A549 (cell line): ENCODE measurements at regions not wholly inside any gene's neighbourhood (a gene's known extent, or its start where the extent isn't known, plus 50 kb on each side); places are given as distances from the start of the nearest gene placed in this dataset.
A peak's percentile ranks its signal among the peaks of the same experiment; 100 is the strongest.

ENCODE experiments used
- ATAC-seq, 2 experiments: fragments of 200-7000 bp in 1 of 2; fragments of >200 bp in 1 of 2; cut with Nextera tagmentation in 1 of 2; cut with Tn5 transposase in 1 of 2; 3 replicates each; pipeline versions ENCODE4 v1.8.0 to v1.9.1; 2018 to 2020; ENCODE audit warnings: mild to moderate bottlenecking in 1 of 2, moderate library complexity in 1 of 2
- CTCF ChIA-PET: fragments of 300-600 bp; sonication (Branson Sonifier 250); formaldehyde crosslinking; extraction: SDS; loops from one replicate; lab custom pipeline; 2021; ENCODE audit warnings: antibody characterized with exemption, inconsistent platforms; lab: Yijun Ruan, JAX
- POLR2A ChIA-PET: fragments of 350-600 bp; formaldehyde crosslinking; extraction: SDS; loops from one replicate; lab custom pipeline; 2021; ENCODE audit warnings: antibody characterized with exemption, inconsistent platforms; lab: Yijun Ruan, JAX
- DNase-seq, 2 experiments: peaks; one replicate each; pipeline versions ENCODE4 v3.0.0 to v3.0.0-alpha.2; 2011 to 2016; ENCODE audit warnings: low read depth in 1 of 2, low spot score in 1 of 2
- FAIRE-seq: peaks from 2 replicates; lab custom pipeline; 2011; peaks lifted over from hg19 to GRCh38; lab: Jason Lieb, UNC
- H3K27ac ChIP-seq, 2 experiments: fragments of >200 bp; sonication (Bioruptor Twin); formaldehyde crosslinking; 3 replicates each; pipeline ENCODE4 v1.5.1; 2016 to 2017
- H3K4me1 ChIP-seq: fragments of >200 bp; sonication (Bioruptor Twin); formaldehyde crosslinking; 3 replicates; pipeline ENCODE4 v1.6.1; 2016
- H3K4me2 ChIP-seq: fragments of >200 bp; sonication (Bioruptor Twin); formaldehyde crosslinking; 3 replicates; pipeline ENCODE4 v1.6.1; 2016
- H3K4me3 ChIP-seq: fragments of >200 bp; sonication (Bioruptor Twin); formaldehyde crosslinking; 3 replicates; pipeline ENCODE4 v1.5.1; 2016
- H3K9me3 ChIP-seq: fragments of >200 bp; sonication (Bioruptor Twin); formaldehyde crosslinking; 3 replicates; pipeline ENCODE4 v1.6.1; 2016
- EP300 ChIP-seq, 2 experiments: fragments of >200 bp; sonication (Bioruptor Twin); formaldehyde crosslinking; IDR thresholded peaks; 2 replicates in 1 of 2; 3 replicates in 1 of 2; pipeline ENCODE4 v1.6.1; 2016 to 2017
- FOSL2 ChIP-seq, 2 experiments: fragments of 450-650 bp in 1 of 2; fragments of >200 bp in 1 of 2; sonication (Bioruptor Twin) in 1 of 2; formaldehyde crosslinking; IDR thresholded peaks; 2 replicates each; pipeline versions ENCODE4 v1.5.0 to v1.6.1; 2016 to 2020; ENCODE audit warnings: mild to moderate bottlenecking in 1 of 2, moderate library complexity in 1 of 2
- FOXS1 ChIP-seq: fragments of 250-450 bp; sonication (Bioruptor Pico); IDR thresholded peaks from 2 replicates; pipeline ENCODE4 v1.5.0; 2020; ENCODE audit warnings: mild to moderate bottlenecking, moderate library complexity
- GATA3 ChIP-seq: IDR thresholded peaks from 2 replicates; pipeline ENCODE4 v1.6.1; 2012; ENCODE audit warnings: borderline replicate concordance
- HOXB13 ChIP-seq: fragments of 250-450 bp; sonication (Bioruptor Pico); IDR thresholded peaks from 2 replicates; pipeline ENCODE4 v1.5.0; 2020; ENCODE audit warnings: low read depth, mild to moderate bottlenecking, moderate library complexity
- KDM1A ChIP-seq: fragments of 200-600 bp; sonication (generic); IDR thresholded peaks from 2 replicates; pipeline ENCODE4 v1.6.1; 2016; ENCODE audit warnings: low read depth, mild to moderate bottlenecking
- MAFK ChIP-seq: fragments of 450-650 bp; IDR thresholded peaks from 2 replicates; pipeline ENCODE4 v1.6.1; 2014; ENCODE audit not compliant: partially characterized antibody
- MYC ChIP-seq: IDR thresholded peaks from 2 replicates; pipeline ENCODE4 v1.6.1; 2012; ENCODE audit warnings: mild to moderate bottlenecking, inconsistent platforms, low read length, improper control_type of control experiment, borderline replicate concordance
- POLR2A ChIP-seq: IDR thresholded peaks from 2 replicates; pipeline ENCODE4 v1.6.1; 2012; ENCODE audit warnings: mild to moderate bottlenecking, low read length
- RFX5 ChIP-seq: fragments of 450-650 bp; IDR thresholded peaks from 2 replicates; pipeline ENCODE4 v1.7.1; 2014; ENCODE audit warnings: antibody characterized with exemption, mild to moderate bottlenecking, moderate library complexity
- SREBF2 ChIP-seq: fragments of 450-650 bp; IDR thresholded peaks from 2 replicates; pipeline ENCODE4 v1.6.1; 2014; ENCODE audit warnings: mild to moderate bottlenecking, moderate library complexity
- TP53 ChIP-seq: fragments of 250-450 bp; sonication (Bioruptor Pico); IDR thresholded peaks from 2 replicates; pipeline ENCODE4 v1.5.0; 2021; ENCODE audit warnings: mild to moderate bottlenecking, moderate library complexity
- ZC3H11A ChIP-seq: fragments of 450-650 bp; IDR thresholded peaks from 2 replicates; pipeline ENCODE4 v1.6.1; 2014; ENCODE audit warnings: antibody characterized with exemption, mild to moderate bottlenecking
- WGBS: methylation state at CpG from one replicate; pipeline ENCODE4 v1.1.6; 2017; ENCODE audit errors: missing lambda C conversion rate; 5-methylcytosine and 5-hydroxymethylcytosine counted together
- TF ChIP-seq, protein P1 (sequence below): fragments of 150-350 bp; IDR thresholded peaks from 2 replicates; pipeline ENCODE4 v1.6.1; 2014; ENCODE audit warnings: low read depth, mild to moderate bottlenecking, low read length
- TF ChIP-seq, protein P2 (sequence below): fragments of 200-600 bp; sonication (generic); IDR thresholded peaks from 2 replicates; pipeline ENCODE4 v1.6.1; 2016; ENCODE audit warnings: antibody characterized with exemption, mild to moderate bottlenecking, moderate library complexity
- TF ChIP-seq, protein P3 (sequence below): IDR thresholded peaks from 2 replicates; pipeline ENCODE4 v1.6.1; 2012; ENCODE audit warnings: low read depth, borderline replicate concordance
- TF ChIP-seq, protein P4 (sequence below): fragments of >200 bp; sonication (Bioruptor Twin); formaldehyde crosslinking; IDR thresholded peaks from 3 replicates; pipeline ENCODE4 v1.6.1; 2016
- TF ChIP-seq, protein P5 (sequence below): fragments of 250-450 bp; sonication (Bioruptor Pico); IDR thresholded peaks from 2 replicates; pipeline ENCODE4 v1.5.0; 2020; ENCODE audit warnings: low read depth, mild to moderate bottlenecking, moderate library complexity

DNA sequence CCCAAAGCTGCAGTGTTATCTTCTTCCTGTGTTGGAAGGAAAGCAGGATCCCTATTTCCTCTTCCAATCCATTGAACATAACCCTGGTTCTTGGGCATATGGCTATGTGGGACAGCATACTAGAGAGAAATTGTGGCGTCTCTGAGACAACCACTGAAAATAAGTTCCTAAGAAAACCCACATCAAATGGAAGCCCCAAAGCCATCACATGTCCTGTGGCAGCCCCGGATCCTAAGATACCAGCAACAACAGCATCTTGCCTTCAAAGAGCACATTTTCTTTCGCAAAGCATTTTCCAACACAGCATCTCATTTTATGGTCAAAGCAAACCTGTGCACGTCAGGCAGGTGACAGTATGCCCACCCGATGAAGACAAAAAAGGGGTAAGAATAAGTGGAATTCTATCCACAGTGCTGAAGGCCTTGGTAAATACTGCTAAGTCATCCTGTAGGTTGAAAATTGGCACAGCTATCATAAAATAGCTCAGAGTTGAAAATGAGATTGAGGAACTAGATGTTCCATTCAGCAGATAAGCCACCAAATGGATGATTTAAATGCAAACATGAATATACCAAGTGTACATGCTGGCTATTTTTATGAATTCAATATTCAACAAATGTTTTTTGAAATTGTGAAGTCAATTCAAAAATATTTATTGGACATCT lies 232.2 kb downstream of the DLEU7 start:
- TF ChIP-seq SREBF2 (no peak), MAFK (peak; percentile 16)
- TF ChIP-seq, all 56 proteins: peak for 1
- WGBS: 88% methylated on average over 5 of the region's 5 CpGs
- Histone ChIP-seq H3K4me2 (no peak overlapping the region), H3K4me1 (no peaks in the 10 kb centered on the region), H3K27ac (no peak overlapping the region), H3K4me3 (no peak overlapping the region), H3K9me3 (no peaks in the 10 kb centered on the region)
- DNase-seq: no peak
- ChIA-PET CTCF (no interaction called here), POLR2A (no interaction called here)
- FAIRE-seq: no peak
- ATAC-seq: no peak

DNA sequence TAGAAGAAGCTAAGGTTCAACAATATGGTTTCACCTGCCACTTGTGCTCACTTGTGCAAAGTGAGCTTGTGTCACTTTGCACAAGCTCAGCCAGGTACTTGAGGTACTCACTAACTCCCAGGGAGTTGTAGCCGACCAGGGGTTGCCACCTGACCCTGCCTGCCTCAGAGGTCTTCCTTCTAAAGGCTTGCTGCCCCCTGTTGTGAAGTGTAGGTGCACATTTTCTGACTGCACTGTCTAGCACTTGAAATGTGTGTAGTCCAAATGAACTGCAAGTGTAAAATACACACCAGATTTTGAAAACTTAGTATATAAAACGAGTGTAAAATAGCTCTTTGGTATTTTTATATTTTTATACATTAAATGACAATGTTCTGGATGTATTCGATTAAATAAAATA lies 230.8 kb downstream of the DLEU7 start:
- CTCF ChIA-PET: no interaction called here
- POLR2A ChIA-PET: no interaction called here
- no peaks in the 10 kb centered on the region for H3K9me3 ChIP-seq
- peaks cover 9% of the 10 kb centered on the region; the same call in 2 of the 3 replicates for H3K4me1 ChIP-seq
- H3K27ac ChIP-seq: no peak overlapping the region
- no peak overlapping the region for H3K4me3 ChIP-seq
- DNase-seq (no peak), ATAC-seq (no peak), FAIRE-seq (no peak)
- 46% methylated on average over 2 of the region's 3 CpGs for WGBS
- no peak overlapping the region for H3K4me2 ChIP-seq
- TF ChIP-seq, protein P1, sequence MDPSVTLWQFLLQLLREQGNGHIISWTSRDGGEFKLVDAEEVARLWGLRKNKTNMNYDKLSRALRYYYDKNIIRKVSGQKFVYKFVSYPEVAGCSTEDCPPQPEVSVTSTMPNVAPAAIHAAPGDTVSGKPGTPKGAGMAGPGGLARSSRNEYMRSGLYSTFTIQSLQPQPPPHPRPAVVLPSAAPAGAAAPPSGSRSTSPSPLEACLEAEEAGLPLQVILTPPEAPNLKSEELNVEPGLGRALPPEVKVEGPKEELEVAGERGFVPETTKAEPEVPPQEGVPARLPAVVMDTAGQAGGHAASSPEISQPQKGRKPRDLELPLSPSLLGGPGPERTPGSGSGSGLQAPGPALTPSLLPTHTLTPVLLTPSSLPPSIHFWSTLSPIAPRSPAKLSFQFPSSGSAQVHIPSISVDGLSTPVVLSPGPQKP: no peak
- TF ChIP-seq MAFK: no peak
- no peak for TF ChIP-seq KDM1A
- TF ChIP-seq GATA3: no peak
- TF ChIP-seq POLR2A: no peak
- TF ChIP-seq, protein P2, sequence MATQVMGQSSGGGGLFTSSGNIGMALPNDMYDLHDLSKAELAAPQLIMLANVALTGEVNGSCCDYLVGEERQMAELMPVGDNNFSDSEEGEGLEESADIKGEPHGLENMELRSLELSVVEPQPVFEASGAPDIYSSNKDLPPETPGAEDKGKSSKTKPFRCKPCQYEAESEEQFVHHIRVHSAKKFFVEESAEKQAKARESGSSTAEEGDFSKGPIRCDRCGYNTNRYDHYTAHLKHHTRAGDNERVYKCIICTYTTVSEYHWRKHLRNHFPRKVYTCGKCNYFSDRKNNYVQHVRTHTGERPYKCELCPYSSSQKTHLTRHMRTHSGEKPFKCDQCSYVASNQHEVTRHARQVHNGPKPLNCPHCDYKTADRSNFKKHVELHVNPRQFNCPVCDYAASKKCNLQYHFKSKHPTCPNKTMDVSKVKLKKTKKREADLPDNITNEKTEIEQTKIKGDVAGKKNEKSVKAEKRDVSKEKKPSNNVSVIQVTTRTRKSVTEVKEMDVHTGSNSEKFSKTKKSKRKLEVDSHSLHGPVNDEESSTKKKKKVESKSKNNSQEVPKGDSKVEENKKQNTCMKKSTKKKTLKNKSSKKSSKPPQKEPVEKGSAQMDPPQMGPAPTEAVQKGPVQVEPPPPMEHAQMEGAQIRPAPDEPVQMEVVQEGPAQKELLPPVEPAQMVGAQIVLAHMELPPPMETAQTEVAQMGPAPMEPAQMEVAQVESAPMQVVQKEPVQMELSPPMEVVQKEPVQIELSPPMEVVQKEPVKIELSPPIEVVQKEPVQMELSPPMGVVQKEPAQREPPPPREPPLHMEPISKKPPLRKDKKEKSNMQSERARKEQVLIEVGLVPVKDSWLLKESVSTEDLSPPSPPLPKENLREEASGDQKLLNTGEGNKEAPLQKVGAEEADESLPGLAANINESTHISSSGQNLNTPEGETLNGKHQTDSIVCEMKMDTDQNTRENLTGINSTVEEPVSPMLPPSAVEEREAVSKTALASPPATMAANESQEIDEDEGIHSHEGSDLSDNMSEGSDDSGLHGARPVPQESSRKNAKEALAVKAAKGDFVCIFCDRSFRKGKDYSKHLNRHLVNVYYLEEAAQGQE: no peak
- TF ChIP-seq, protein P3, sequence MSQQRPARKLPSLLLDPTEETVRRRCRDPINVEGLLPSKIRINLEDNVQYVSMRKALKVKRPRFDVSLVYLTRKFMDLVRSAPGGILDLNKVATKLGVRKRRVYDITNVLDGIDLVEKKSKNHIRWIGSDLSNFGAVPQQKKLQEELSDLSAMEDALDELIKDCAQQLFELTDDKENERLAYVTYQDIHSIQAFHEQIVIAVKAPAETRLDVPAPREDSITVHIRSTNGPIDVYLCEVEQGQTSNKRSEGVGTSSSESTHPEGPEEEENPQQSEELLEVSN: no peak
- no peak for TF ChIP-seq EP300 (IDR thresholded peaks at IDR 0.05)
- no peak for TF ChIP-seq TP53 (CRISPR knock-in tag)
- TF ChIP-seq ZC3H11A: no peak
- no peak for TF ChIP-seq FOSL2 (IDR thresholded peaks at IDR 0.05)
- TF ChIP-seq FOSL2 (CRISPR knock-in tag; IDR thresholded peaks at IDR 0.05): no peak
- TF ChIP-seq FOXS1: no peak
- TF ChIP-seq, protein P4, sequence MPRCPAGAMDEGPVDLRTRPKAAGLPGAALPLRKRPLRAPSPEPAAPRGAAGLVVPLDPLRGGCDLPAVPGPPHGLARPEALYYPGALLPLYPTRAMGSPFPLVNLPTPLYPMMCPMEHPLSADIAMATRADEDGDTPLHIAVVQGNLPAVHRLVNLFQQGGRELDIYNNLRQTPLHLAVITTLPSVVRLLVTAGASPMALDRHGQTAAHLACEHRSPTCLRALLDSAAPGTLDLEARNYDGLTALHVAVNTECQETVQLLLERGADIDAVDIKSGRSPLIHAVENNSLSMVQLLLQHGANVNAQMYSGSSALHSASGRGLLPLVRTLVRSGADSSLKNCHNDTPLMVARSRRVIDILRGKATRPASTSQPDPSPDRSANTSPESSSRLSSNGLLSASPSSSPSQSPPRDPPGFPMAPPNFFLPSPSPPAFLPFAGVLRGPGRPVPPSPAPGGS: no peak
- TF ChIP-seq RFX5: no peak
- TF ChIP-seq, protein P5, sequence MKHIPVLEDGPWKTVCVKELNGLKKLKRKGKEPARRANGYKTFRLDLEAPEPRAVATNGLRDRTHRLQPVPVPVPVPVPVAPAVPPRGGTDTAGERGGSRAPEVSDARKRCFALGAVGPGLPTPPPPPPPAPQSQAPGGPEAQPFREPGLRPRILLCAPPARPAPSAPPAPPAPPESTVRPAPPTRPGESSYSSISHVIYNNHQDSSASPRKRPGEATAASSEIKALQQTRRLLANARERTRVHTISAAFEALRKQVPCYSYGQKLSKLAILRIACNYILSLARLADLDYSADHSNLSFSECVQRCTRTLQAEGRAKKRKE (CRISPR knock-in tag): no peak
- TF ChIP-seq HOXB13 (CRISPR knock-in tag): no peak
- TF ChIP-seq MYC: no peak
